Left lobe of liver (tissue), 2 donors: ENCODE measurements at regions not wholly inside any gene's neighbourhood (a gene's known extent, or its start where the extent isn't known, plus 50 kb on each side); places are given as distances from the start of the nearest gene placed in this dataset.
"Not testable (repeated sequence)": the region's sequence is repeated elsewhere in the genome, so short reads cannot be mapped to it uniquely, and the experiment has no call there.

ENCODE experiments used
- ATAC-seq: fragments of 200-7000 bp; cut with Tn5 transposase; one replicate; pipeline ENCODE4 v1.9.1; 2020; ENCODE audit warnings: mild to moderate bottlenecking, moderate library complexity
- DNase-seq: peaks from one replicate; pipeline ENCODE4 v3.0.0-alpha.2; 2020; ENCODE audit warnings: low spot score
- donor health status: DM: no; HTN: no; CAD: no; lungs with moderate emphysema.
- donor health status: DM: no; HTN: yes; CAD: no.

GRCh38 chr2:239666053-239666854, 265.4 kb upstream of the HDAC4 start:
- DNase-seq (peak; percentile 39), ATAC-seq (no peak)

GRCh38 chr2:239664216-239664810, 263.5 kb upstream of the HDAC4 start:
- ATAC-seq: no peak
- peak; percentile 26 for DNase-seq

GRCh38 chr2:239663364-239663924, 262.6 kb upstream of the HDAC4 start:
- DNase-seq: peak; percentile 37

DNA sequence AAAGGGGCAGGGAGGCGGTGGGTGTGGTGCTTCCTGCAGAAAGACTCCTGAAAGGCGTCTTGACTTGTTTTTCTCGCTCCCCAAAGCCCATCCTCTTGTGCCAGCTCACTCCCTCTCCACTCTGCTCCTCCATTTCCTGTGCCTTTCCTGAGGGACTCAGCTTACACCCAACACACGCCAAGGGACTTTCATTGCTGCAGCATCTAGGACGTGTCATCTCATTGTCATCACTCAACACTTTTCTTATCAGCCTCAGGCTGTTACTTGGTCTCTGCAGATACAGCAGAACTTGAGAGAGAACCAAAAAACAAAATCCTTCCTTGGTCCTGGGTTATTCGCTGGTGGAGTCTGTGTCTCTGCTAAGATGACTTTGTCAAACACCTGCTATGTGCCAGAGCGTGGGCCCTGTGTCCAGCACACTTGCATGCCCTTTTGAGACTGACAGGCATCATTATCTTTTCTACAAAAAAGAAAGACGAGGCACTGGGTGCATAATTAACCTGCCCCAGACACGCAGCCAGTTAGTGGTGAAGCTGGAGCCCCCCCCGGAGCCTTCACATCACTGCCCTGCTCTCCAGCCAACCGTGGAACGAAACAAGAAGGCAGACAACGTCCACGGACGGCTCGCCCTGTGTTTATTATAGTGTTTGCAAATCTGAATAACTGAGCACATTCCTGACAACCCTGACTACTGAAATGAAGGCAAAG, 261.7 kb upstream of the HDAC4 start:
- DNase-seq: peak; percentile 24

More at GRCh38 chr2:239663364-239663924, 262.6 kb upstream of the HDAC4 start:
- no peak for ATAC-seq

DNA sequence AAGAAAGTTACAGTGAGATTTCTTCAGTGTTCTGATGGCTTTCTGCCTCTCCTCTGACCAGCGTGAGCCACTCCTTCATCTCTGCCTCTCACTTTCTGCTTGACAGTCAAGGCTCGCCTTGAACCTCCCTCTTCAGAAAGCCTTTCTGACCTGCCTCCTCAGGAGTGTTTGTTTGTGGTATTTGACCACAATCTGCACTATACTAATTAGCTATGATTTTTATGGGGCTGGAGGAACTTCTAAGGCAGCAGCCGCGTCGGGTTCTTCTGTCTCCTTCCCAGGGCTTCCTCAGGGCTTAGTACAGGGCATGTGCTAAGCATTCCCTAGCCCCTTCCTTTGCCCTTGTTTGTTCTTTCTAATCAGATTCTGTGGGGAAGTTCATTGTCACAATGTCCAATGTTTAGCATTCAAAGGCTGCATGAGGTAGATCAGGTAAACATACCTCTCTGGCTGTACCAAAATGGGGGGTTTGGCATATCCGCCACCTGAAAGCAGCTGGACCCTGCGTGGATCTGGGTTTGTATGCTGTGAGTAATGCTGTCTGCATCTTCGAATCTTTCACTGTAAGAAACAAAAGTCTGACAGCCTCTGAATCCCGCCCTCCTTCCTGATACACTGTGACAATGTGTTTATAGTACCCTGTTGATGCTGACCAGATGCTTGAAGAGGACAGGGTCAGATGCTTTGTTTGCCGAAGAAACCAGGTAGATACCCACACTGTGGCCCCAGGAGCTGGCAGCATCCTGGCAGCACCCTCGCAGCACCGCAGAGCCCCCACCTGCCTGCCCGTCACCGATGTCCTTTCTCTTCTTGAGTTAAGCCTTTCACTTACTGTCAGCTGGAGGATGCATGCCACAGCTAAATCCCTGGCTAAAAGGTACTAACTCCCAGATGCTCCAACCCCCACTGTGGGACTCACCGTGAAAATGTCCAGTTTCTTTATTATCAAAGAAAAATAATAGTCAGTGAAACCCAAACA, 260.8 kb upstream of the HDAC4 start:
- DNase-seq (no peak), ATAC-seq (no peak)

More for the DNA sequence above, 261.7 kb upstream of the HDAC4 start:
- no peak for ATAC-seq

GRCh38 chr2:239660390-239661230, 259.8 kb upstream of the HDAC4 start:
- DNase-seq: peak; percentile 42
- no peak for ATAC-seq

DNA sequence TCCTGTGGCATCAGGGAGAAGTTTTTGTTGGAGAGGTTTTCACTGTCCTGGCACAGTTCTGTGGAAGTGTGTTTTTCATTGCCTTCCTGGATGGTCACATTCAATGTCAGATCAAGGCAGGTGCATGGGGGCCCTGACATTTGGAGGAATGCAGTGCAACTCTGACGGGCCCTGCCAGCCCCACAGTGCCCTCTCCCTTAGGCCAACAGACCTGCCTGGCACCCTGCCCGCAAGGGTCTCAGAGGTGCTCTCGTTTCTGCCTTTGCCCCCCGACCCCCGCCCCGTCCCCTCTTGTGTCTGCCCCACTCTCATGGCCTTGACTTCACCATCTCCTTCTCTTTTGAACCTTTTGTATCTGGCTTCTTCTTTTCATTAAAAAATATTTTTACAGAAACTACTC, 257.2 kb upstream of the HDAC4 start:
- ATAC-seq (no peak), DNase-seq (peak; percentile 42)

DNA sequence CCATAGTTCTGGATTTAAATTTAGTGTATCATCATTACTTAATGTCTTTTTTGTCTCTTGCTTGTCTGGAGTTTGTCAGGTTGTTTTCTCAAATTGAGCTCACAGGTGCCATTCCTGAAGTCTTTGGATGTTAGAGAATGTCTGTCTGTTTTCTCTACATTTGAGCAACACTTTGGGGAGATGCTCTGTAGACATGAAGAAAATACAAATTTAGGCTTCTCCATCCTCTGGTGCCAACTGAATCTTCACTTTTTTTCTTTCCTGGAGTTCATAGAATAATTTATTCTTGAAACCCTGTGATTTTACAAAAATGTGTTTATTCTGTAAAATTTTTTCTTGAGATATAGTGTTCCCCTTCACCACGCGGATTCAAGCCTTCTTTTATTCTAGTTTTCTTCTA, 256.4 kb upstream of the HDAC4 start:
- no peak for DNase-seq
- no peak for ATAC-seq

DNA sequence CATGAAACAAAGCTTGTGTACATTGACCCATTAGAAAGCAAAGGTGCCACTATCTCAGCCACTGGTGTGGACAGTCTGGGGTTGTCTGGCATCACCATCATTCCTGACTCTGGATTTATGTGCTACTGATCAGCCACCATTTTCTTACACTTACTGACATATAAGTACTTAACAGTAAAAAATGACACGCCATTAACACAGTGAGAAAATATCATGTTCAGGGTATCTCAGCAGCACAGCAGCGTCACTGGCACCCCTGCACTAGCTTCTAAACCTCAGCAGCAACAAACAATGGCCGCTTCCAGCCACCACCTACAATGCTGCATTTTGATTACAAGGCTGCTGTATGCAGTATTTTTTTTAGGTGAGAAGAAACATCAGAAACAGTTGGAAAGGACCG, 253.4 kb upstream of the HDAC4 start:
- DNase-seq: no peak
- no peak for ATAC-seq

GRCh38 chr2:239651859-239652258, 251.0 kb upstream of the HDAC4 start:
- ATAC-seq (no peak), DNase-seq (no peak)

GRCh38 chr2:239650674-239651073, 249.9 kb upstream of the HDAC4 start:
- no peak for ATAC-seq

DNA sequence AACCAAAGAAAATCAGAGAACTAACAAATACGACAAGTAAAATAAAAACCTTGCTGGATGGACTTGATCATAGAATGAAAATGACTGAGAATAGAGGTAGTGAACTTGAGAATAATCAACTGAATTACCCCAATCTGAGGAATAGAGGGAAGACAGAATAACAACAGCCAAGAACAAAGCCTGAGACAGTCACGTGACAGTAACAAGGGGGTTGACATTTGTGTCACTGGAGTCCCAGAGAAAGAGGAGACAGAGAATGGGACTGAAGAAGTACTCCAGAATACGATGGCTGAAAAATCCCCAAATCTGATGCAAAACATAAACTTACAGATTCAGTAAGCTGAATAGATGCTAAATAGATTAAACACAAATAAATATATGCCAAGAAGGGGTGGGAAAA, 248.5 kb upstream of the HDAC4 start:
- ATAC-seq: no peak
- DNase-seq: no peak

More at GRCh38 chr2:239650674-239651073, 249.9 kb upstream of the HDAC4 start:
- DNase-seq: no peak

DNA sequence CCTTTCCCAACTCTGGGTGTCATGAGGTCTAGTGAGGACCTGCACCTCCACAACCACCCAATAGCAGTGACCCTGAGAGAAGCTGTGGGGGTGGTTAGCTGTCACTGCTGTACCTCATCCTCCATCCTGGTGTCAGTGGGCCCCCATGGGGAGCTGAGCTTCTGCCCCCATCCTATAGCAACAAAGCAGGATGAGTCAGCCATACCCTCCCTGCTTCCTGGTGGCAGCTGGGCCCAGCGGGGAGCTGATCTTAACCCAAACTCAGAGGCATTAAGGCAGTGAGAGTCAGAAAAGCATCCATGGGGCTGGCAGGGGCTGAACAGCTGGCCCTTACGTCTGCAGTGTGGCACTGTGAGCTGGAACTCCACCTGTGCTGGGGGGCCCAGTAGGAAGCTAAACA, 247.8 kb upstream of the HDAC4 start:
- peak; percentile 37 for DNase-seq
- no peak for ATAC-seq

DNA sequence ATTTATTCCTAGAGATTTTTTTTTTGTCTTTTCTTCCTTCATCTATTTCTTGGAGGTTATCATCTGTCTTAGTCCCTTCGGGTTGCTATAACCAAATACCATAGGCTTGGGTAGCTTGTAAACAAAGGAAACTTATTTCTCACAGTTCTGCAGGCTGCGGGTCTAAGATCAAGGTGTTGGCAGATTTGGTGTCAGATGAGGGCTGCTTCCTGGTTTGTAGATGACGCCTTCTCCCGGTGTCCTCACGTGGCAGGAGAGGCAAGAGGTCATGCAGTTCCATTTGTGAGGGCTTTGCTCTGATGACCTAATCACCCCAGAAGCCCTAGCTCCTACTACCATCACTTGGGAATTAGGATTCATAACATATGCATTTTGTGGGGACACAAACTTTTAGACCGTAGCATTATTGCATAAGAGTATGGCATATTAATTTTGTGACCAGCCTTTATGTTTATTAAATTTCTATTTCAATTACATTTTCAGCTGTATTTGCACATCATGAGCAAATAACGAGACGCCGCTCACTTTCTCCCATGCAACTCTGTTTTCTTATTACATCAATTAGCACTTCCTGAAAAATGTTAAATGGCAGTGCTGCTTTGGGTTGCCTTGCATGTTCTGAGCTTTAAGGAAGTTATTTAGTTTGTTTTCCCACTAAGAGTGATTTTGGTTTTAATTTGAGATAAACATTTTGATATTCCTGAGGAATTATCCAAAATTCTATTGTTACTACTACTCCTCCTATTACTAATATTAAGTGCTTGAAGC, 246.4 kb upstream of the HDAC4 start:
- peak; percentile 14 for DNase-seq
- ATAC-seq: no peak

GRCh38 chr2:239646184-239646583, 245.4 kb upstream of the HDAC4 start:
- peak; percentile 23 for DNase-seq
- no peak for ATAC-seq

- not testable (repeated sequence) for ATAC-seq
Observed at GRCh38 chr2:239644594-239644993, 243.8 kb upstream of the HDAC4 start.

DNA sequence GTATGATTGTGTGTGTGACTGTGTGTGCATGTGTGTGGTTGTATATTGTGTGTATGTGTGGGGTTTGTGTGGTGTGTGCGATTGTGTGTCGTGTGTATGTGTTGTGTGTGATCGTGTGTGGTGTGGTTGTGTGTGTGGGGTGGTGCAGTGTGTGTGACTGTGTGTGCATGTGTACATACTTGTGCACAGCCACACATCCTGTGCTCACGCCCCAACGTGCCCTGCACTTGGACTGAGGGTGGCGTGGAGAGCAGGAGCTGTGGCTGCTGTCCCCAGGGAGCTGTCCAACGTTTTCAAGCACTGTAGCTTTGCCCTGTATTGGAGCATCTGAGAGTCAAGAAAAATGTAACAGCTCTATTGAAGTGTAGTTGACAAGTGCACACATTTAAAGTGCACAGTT, 243.2 kb upstream of the HDAC4 start:
- DNase-seq (peak; percentile 31), ATAC-seq (peak; percentile 63)

More at GRCh38 chr2:239644594-239644993, 243.8 kb upstream of the HDAC4 start:
- not testable (repeated sequence) for DNase-seq

DNA sequence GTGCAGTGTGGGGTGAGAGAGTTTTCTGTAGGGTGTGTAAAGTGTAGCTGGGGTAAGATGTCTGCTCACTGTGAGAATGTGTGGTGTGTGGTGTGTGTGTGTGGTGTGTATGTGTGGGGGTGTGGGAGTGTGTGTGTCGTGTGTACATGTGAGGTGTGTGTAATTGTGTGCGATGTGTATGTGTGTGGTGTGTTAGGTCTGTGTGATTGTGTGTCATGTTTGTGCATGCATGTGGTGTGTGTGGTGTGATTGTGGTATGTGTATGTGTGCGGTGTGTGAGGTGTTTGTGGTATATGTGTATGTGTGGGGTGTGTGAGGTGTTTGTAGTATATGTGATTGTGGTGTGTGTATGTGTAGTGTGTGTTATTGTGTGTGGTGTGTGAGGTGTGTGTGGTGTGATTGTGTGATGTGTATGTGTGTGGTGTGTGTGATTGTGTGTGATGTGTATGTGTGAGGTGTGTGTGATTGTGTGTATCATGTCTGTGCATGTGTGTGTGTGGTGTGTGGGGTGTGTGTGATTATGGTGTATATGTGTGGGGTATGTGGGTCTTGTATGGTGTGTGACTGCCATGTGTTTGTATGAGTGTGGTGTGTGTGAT, 241.7 kb upstream of the HDAC4 start:
- DNase-seq: peak; percentile 8
- ATAC-seq: no peak
